ENCODE measurements at regions not wholly inside any gene's neighbourhood (a gene's known extent, or its start where the extent isn't known, plus 50 kb on each side); places are given as distances from the start of the nearest gene placed in this dataset.
"Not testable (repeated sequence)": the region's sequence is repeated elsewhere in the genome, so short reads cannot be mapped to it uniquely, and the experiment has no call there.

GRCh38 chr13:58906329-58907007 lies 1257.3 kb downstream of the DIAPH3 start:
- no peak for DNase-seq (ENCODE audit: low spot score)

DNA sequence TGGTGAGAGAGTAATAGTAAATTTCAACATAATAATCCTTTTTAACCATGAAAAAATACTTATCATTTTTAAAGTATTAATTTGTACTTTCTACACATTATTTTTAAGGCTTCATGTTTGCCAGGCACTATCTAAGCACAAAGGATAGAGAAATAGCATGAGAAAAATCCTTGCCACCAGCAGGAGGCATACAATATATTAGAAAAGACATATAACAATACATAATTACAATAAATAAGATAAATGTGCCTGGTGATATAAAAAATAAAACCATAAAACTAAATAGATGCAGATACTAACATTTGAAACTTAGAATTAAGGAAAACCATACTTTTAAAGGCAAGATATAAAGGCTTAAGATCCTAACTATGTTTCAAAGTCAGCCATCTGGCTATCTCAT lies 1256.4 kb downstream of the DIAPH3 start:
- no peak for DNase-seq (ENCODE audit: low spot score)

GRCh38 chr13:58908019-58908679 lies 1255.6 kb downstream of the DIAPH3 start:
- DNase-seq (ENCODE audit: low spot score): no peak

GRCh38 chr13:58919551-58919950 lies 1244.2 kb downstream of the DIAPH3 start:
- DNase-seq (ENCODE audit: low spot score): no peak

- no peak for DNase-seq (ENCODE audit: low spot score)
Observed at GRCh38 chr13:58921129-58921528, 1242.6 kb downstream of the DIAPH3 start.

DNA sequence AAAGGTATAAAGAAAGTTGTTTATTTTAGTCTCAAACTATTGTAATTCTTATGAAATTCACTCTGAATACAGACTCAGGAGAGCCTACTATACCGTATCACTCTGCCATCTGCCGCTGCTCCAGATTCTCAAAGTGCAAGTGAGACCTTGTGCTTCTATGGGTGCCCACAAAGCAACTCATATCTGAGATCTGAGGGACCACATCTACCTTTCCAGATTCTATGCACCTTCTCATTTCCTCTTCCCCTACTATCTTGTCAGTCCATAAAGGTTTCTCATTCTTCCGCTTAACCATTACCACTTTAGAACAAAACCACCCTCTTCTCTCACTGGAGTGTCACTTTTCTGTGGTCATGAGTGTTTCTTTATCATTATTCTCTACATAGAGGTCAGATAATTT lies 1236.9 kb downstream of the DIAPH3 start:
- DNase-seq (ENCODE audit: low spot score): no peak

- DNase-seq (ENCODE audit: low spot score): no peak
Observed at GRCh38 chr13:58933475-58933874, 1230.3 kb downstream of the DIAPH3 start.

GRCh38 chr13:58935689-58936088 lies 1228.0 kb downstream of the DIAPH3 start:
- DNase-seq (ENCODE audit: low spot score): no peak

DNA sequence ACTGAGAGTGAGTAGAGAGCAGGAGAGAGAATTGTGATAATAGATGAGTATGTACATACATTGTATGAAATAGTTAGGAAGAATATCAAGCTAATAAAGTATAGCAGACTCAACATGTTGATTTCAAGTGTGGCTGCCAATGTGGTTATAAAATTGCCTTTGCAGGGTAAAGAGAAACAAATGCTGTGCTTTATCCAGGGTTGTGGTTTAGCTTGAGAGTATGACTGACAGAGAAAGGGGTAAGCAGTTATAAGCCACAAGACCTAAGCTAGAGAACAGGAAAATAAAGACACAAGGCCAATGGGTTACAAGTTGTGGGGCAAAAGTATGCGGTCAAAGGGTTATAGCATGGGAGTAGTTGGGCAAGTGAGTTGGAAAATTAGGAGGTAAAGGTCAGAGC lies 1217.5 kb downstream of the DIAPH3 start:
- DNase-seq (ENCODE audit: low spot score): no peak

- DNase-seq (ENCODE audit: low spot score): no peak
Observed at GRCh38 chr13:58949646-58950045, 1214.1 kb downstream of the DIAPH3 start.

DNA sequence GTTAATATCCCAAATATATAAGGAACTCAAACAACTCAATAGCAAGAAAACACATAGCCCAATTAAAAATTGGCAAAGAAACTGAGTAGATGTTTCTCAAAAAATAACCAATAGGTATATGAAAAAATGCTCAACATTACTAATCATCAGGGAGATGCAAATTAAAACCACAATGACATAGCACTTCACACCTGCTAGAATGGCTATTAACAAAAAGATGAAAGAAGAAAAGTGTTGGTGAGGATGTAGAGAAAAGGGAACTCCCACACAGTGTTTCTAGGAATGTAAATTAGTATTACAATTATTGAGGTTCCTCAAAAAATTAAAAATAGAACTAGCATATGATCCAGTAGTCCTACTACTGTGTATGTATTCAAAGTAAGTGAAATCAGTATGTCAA lies 1212.8 kb downstream of the DIAPH3 start:
- no peak for DNase-seq (ENCODE audit: low spot score)

GRCh38 chr13:58953638-58954037 lies 1210.1 kb downstream of the DIAPH3 start:
- no peak for DNase-seq (ENCODE audit: low spot score)

GRCh38 chr13:58955546-58956385 lies 1208.0 kb downstream of the DIAPH3 start:
- DNase-seq (ENCODE audit: low spot score): no peak

DNA sequence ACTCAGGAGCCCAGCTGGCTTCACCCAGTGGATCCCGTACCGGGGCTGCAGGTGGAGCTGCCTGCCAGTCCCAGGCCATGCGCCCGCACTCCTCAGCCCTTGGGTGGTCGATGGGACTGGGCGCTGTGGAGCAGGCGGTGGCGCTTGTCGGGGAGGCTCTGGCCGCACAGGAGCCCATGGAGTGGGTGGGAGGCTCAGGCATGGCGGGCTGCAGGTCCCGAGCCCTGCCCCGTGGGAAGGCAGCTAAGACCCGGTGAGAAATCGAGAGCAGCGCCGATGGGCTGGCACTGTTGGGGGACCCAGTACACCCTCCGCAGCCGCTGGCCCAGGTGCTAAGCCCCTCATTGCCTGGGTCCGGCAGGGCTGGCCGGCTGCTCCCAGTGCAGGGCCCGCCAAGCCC lies 1205.6 kb downstream of the DIAPH3 start:
- not testable (repeated sequence) for DNase-seq (ENCODE audit: low spot score)

DNA sequence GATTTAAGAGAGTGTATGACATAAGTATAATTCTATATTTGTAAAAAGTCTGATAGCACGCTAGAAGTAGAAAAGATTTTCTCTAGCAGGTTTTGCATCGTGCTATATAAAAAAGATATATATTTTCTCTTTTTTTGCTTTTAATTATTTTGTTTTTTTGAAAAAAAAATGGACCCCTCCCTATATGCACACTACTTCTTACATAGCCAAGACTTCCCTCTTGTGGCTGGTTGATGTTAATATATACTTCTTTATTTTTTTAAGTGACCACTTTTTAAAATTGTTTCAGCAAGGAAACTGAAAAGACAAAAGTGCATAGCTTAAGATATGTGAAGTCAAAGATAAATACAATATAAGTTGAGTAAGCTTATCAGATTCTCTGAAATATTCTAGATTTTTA lies 1202.8 kb downstream of the DIAPH3 start:
- DNase-seq (ENCODE audit: low spot score): no peak

DNA sequence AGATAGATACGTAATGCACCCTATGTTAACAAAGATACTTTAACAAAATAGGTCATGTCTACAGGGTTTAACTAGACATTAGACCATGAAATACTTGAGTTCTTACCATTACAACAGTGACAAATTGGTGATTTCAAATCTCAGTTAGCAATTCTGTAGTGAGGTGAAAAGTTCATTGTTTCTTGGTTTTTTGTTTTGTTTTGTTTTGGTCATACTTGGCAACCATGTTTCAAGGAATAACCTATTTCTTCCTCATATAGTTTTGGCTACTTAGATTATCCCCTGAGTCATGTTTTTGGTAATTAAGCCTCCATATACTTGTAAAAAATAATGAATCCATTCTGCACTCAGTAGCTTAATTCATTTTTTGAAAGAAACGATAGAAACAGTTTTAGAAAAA lies 1200.4 kb downstream of the DIAPH3 start:
- DNase-seq (ENCODE audit: low spot score): no peak

DNA sequence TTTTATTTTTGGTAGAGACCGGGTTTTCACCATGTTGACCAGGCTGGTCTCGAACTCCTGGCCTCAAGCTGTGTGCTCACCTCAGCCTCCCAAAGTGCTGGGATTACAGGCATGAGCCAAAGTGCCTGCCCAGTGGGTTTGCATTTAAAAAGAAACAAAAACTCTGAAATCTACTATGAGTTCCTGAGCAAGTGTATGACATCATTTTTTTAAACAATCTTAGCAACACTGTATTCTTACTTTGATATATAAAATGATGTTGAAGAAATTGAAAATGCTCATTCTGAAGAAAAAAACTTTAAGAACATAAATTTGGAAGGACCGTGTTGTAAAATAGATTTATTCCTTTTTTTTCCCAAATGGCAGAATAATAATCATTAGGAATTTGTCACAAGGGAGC lies 1199.7 kb downstream of the DIAPH3 start:
- DNase-seq (ENCODE audit: low spot score): no peak

- no peak for DNase-seq (ENCODE audit: low spot score)
Observed at GRCh38 chr13:58977085-58977484, 1186.6 kb downstream of the DIAPH3 start.

GRCh38 chr13:58978331-58978730 lies 1185.4 kb downstream of the DIAPH3 start:
- no peak for DNase-seq (ENCODE audit: low spot score)

DNA sequence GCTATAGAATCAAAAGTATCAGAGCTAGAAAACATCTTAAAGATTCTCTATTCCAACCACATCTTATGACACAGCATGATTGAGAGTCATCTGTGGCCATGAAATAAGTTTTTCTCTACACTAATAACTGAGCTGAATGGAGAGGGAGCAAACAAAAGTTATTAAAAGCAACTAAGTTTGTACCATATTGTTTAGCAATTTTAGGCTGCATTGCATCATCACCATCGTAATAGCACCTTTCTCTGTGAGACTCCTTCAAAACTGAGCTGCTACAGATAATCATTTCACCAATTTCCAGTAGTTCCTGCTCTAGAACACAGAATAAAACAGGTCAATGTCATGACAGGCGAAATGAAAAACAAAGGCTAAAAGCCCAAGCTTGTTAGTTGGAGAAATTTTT lies 1183.9 kb downstream of the DIAPH3 start:
- no peak for DNase-seq (ENCODE audit: low spot score)

DNA sequence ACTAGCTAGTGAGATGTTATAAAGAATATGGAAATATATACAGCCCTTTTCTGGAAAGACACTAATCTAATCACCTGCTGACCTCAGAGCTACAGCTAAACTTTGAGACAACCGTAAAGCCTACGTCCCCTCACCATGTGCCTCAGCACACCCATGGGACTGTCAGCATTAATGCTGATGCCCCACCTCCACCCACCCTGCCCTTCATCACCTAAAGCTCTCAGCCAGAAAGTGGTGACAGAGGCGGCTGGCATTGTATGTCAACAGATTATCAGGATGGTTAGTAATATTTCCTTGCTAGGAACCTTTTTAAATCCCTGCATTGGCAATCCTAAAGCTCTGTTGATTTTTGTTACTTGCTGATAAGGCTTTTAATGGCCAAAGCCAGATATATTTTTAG lies 1177.9 kb downstream of the DIAPH3 start:
- DNase-seq (ENCODE audit: low spot score): no peak

GRCh38 chr13:58989556-58989955 lies 1174.2 kb downstream of the DIAPH3 start:
- no peak for DNase-seq (ENCODE audit: low spot score)

Data from A172 (cell line).